ENCODE measurements at regions not wholly inside any gene's neighbourhood (a gene's known extent, or its start where the extent isn't known, plus 50 kb on each side); places are given as distances from the start of the nearest gene placed in this dataset.
A peak's percentile ranks its signal among the peaks of the same experiment; 100 is the strongest.

- DNase-seq (ENCODE audit: insufficient read length, low spot score) (no peak), FAIRE-seq (no peak)
- no peak for TF ChIP-seq SPI1 (IDR thresholded peaks at IDR 0.05; ENCODE audit: low read depth, low read length)
- TF ChIP-seq PAX5 (IDR thresholded peaks at IDR 0.05; ENCODE audit: insufficient read depth, low read length, severe bottlenecking): no peak
Observed at GRCh38 chr10:128245026-128245425, 118.8 kb upstream of the MKI67 start.

DNA sequence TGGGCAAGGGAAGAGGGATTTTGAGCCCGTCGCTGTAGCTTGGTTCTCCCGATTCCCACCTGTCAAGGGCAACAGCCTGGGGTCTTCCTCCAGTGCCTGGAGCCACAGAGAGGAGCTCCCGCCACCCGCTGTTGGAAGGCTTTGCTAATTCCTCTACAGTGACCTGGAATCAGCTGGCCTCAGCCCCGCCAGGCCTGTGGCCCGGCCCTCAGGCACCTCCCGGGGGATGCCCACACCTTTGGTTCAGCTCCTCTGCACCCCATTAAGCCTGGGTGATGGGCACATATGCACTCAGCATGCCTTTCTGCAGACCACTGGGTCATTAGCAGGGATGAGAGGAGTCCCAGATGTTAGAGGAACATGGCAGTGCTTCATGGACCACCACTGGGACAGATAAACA, 121.4 kb upstream of the MKI67 start:
- TF ChIP-seq SPI1 (IDR thresholded peaks at IDR 0.05; ENCODE audit: low read depth, low read length) (no peak), POLR2A (IDR thresholded peaks at IDR 0.05; ENCODE audit: low read depth, low read length) (no peak), TAF1 (IDR thresholded peaks at IDR 0.05; ENCODE audit: low read depth, low read length) (no peak), POU2F2 (IDR thresholded peaks at IDR 0.05; ENCODE audit: low read depth, low read length) (no peak), PAX5 (IDR thresholded peaks at IDR 0.05; ENCODE audit: insufficient read depth, low read length, severe bottlenecking) (no peak), POLR2AphosphoS5 (IDR thresholded peaks at IDR 0.05; ENCODE audit: low read depth, low read length) (no peak)
- FAIRE-seq (no peak), DNase-seq (ENCODE audit: insufficient read length, low spot score) (no peak)

- TF ChIP-seq PAX5 (IDR thresholded peaks at IDR 0.05; ENCODE audit: insufficient read depth, low read length, severe bottlenecking) (no peak), POLR2AphosphoS5 (IDR thresholded peaks at IDR 0.05; ENCODE audit: low read depth, low read length) (no peak), POLR2A (IDR thresholded peaks at IDR 0.05; ENCODE audit: low read depth, low read length) (no peak)
- no peak for FAIRE-seq
- DNase-seq (ENCODE audit: insufficient read length, low spot score): no peak
Observed at GRCh38 chr10:128254476-128254875, 128.3 kb upstream of the MKI67 start.

- DNase-seq (ENCODE audit: insufficient read length, low spot score) (no peak), FAIRE-seq (no peak)
- no peak for TF ChIP-seq TAF1 (IDR thresholded peaks at IDR 0.05; ENCODE audit: low read depth, low read length)
- no peak for TF ChIP-seq POLR2A (IDR thresholded peaks at IDR 0.05; ENCODE audit: low read depth, low read length)
- no peak for TF ChIP-seq PAX5 (IDR thresholded peaks at IDR 0.05; ENCODE audit: insufficient read depth, low read length, severe bottlenecking)
- TF ChIP-seq SPI1 (IDR thresholded peaks at IDR 0.05; ENCODE audit: low read depth, low read length): no peak
Observed at GRCh38 chr10:128257428-128257827, 131.2 kb upstream of the MKI67 start.

DNA sequence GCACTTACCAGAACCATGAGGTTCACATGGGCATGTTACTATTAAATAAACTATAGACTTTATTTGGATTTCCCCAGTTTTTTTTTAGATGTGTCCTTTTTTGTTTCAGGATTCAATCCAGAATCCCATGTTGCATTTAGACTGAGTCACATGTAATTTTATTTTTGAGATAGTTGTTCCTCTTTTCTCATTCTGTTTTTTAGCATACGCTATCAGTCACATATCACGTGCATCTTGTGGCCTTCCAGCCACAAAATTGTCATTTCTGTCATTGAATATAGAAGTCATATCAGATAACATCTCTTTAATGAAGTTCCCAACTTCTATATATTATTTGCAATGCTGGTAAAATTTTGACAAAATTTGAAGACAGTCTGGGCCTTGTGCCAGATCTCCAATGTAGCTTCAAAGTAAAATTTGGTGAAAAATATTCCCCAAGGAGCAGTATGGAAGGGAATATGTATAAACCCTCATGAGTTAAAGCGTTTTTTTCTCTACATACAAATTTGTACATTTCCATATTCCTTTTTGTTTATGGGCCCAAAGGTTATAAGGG, 132.3 kb upstream of the MKI67 start:
- FAIRE-seq (no peak), DNase-seq (ENCODE audit: insufficient read length, low spot score) (no peak)
- no peak for TF ChIP-seq SPI1 (IDR thresholded peaks at IDR 0.05; ENCODE audit: low read depth, low read length)
- TF ChIP-seq POLR2A (IDR thresholded peaks at IDR 0.05; ENCODE audit: low read depth, low read length): no peak
- no peak for TF ChIP-seq POU2F2 (IDR thresholded peaks at IDR 0.05; ENCODE audit: low read depth, low read length)
- TF ChIP-seq PAX5 (IDR thresholded peaks at IDR 0.05; ENCODE audit: insufficient read depth, low read length, severe bottlenecking): no peak
- no peak for TF ChIP-seq TAF1 (IDR thresholded peaks at IDR 0.05; ENCODE audit: low read depth, low read length)
- no peak for TF ChIP-seq POLR2AphosphoS5 (IDR thresholded peaks at IDR 0.05; ENCODE audit: low read depth, low read length)

DNA sequence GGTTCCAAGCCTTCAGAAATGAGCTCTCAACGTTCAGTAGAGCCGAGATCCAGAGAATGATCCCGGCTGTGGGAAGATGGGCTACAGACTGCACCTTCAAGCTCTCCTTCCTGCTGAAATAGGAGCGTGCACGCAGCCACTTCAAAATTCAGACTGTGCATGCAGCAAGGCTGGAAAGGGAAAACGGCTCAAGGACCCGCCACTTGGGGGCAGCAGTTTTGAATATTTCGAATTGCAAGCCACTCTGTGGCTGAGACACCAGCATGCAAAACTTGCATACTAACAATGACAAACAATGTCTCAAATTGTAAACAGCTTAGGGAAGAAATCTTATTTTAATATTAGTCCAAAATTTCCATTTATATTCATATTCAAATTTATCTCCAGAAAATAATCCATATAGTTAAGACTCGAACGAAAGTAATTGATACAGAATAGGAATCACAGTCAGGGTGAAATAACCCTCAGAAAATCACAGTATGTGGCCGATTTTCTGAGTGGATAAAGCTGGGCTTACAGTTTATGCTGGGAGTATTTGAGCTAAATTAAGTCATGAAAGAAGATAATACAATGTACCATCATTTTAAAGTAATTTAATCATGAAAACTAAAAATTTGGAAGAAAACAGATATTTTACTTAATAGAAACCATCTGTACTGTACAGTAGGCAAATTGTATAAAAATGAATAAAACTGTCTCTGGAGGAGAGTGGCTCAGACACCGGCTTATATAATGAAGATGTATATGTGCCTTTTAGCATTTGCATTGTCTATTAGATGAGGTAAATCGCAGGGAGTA, 137.9 kb upstream of the MKI67 start:
- DNase-seq (ENCODE audit: insufficient read length, low spot score) (no peak), FAIRE-seq (peak; percentile 59)

GRCh38 chr10:128265596-128265995, 139.4 kb upstream of the MKI67 start:
- DNase-seq (ENCODE audit: insufficient read length, low spot score) (no peak), FAIRE-seq (no peak)
- TF ChIP-seq POU2F2 (IDR thresholded peaks at IDR 0.05; ENCODE audit: low read depth, low read length) (no peak), POLR2AphosphoS5 (IDR thresholded peaks at IDR 0.05; ENCODE audit: low read depth, low read length) (no peak), SPI1 (IDR thresholded peaks at IDR 0.05; ENCODE audit: low read depth, low read length) (no peak), PAX5 (IDR thresholded peaks at IDR 0.05; ENCODE audit: insufficient read depth, low read length, severe bottlenecking) (no peak), TAF1 (IDR thresholded peaks at IDR 0.05; ENCODE audit: low read depth, low read length) (no peak), POLR2A (IDR thresholded peaks at IDR 0.05; ENCODE audit: low read depth, low read length) (no peak)

More for the DNA sequence above, 137.9 kb upstream of the MKI67 start:
- TF ChIP-seq POLR2A (IDR thresholded peaks at IDR 0.05; ENCODE audit: low read depth, low read length): no peak
- no peak for TF ChIP-seq SPI1 (IDR thresholded peaks at IDR 0.05; ENCODE audit: low read depth, low read length)
- TF ChIP-seq POLR2AphosphoS5 (IDR thresholded peaks at IDR 0.05; ENCODE audit: low read depth, low read length): no peak
- TF ChIP-seq POU2F2 (IDR thresholded peaks at IDR 0.05; ENCODE audit: low read depth, low read length): no peak
- no peak for TF ChIP-seq TAF1 (IDR thresholded peaks at IDR 0.05; ENCODE audit: low read depth, low read length)
- no peak for TF ChIP-seq PAX5 (IDR thresholded peaks at IDR 0.05; ENCODE audit: insufficient read depth, low read length, severe bottlenecking)

GRCh38 chr10:128267581-128267980, 141.4 kb upstream of the MKI67 start:
- TF ChIP-seq TAF1 (IDR thresholded peaks at IDR 0.05; ENCODE audit: low read depth, low read length) (no peak), POU2F2 (IDR thresholded peaks at IDR 0.05; ENCODE audit: low read depth, low read length) (no peak), POLR2A (IDR thresholded peaks at IDR 0.05; ENCODE audit: low read depth, low read length) (no peak), PAX5 (IDR thresholded peaks at IDR 0.05; ENCODE audit: insufficient read depth, low read length, severe bottlenecking) (no peak), SPI1 (IDR thresholded peaks at IDR 0.05; ENCODE audit: low read depth, low read length) (no peak), POLR2AphosphoS5 (IDR thresholded peaks at IDR 0.05; ENCODE audit: low read depth, low read length) (no peak)
- DNase-seq (ENCODE audit: insufficient read length, low spot score): no peak
- no peak for FAIRE-seq

- FAIRE-seq: no peak
- TF ChIP-seq PAX5 (IDR thresholded peaks at IDR 0.05; ENCODE audit: insufficient read depth, low read length, severe bottlenecking) (no peak), POLR2A (IDR thresholded peaks at IDR 0.05; ENCODE audit: low read depth, low read length) (no peak), POLR2AphosphoS5 (IDR thresholded peaks at IDR 0.05; ENCODE audit: low read depth, low read length) (no peak), POU2F2 (IDR thresholded peaks at IDR 0.05; ENCODE audit: low read depth, low read length) (no peak), SPI1 (IDR thresholded peaks at IDR 0.05; ENCODE audit: low read depth, low read length) (no peak), TAF1 (IDR thresholded peaks at IDR 0.05; ENCODE audit: low read depth, low read length) (no peak)
- peak; percentile 30 for DNase-seq (ENCODE audit: insufficient read length, low spot score)
Observed at GRCh38 chr10:128268015-128268722, 141.9 kb upstream of the MKI67 start.

Measured in GM12891 (cell line).